Tibial nerve (tissue), 4 donors: ENCODE measurements at regions not wholly inside any gene's neighbourhood (a gene's known extent, or its start where the extent isn't known, plus 50 kb on each side); places are given as distances from the start of the nearest gene placed in this dataset.

Source experiments
- EP300 ChIP-seq, 2 donors: sonication (generic); formaldehyde crosslinking; IDR thresholded peaks; one replicate each; pipeline ENCODE4 v1.6.1; 2017; ENCODE audit warnings: antibody characterized with exemption in 2 of 2, mild to moderate bottlenecking in 1 of 2
- POLR2A ChIP-seq, 2 donors: fragments of 450-650 bp; IDR thresholded peaks; one replicate each; pipeline ENCODE4 v1.6.1; 2017; ENCODE audit warnings: antibody characterized with exemption in 2 of 2, mild to moderate bottlenecking in 2 of 2, moderate library complexity in 2 of 2
- TF ChIP-seq, protein P1 (sequence below), 5 experiments: fragments of 200-600 bp in 3 of 5; fragments of 450-650 bp in 2 of 5; sonication (generic) in 3 of 5; IDR thresholded peaks; one replicate each; pipeline ENCODE4 v1.5.1; 2016 to 2019; ENCODE audit warnings: antibody characterized with exemption in 5 of 5, mild to moderate bottlenecking in 3 of 5, moderate library complexity in 2 of 5

DNA sequence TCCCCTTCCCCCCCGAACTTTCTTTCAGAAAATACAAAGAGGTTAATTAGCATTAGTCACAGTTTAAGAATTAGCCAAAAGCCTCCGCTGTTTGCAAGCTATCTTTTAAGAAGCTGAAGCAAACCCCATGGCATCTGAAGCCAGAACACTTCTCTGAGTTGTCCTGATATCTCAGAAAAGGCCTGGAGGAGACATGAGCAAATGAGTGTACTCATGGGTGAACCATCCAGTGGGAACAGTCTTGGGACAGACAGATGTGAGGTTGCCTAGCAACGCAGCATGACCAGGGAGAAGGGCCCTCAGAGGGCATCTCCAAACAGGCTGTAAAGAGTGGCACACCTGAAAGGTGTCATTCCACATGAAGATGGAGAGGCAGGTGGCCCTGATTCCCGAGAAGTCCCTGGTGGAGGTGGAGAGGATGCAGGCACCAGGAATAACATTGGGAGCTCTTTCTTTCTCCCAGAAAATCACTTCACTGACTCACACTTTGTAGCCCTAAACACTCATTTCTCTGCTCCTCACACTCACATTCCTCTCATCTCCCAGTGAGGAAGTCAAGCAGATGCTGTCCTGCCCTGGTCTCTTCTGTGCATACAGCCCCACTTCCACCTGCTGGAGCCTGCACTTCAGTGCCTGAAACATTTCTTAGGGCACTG is 87.0 kb upstream of the TSHZ3 start:
- TF ChIP-seq POLR2A (IDR thresholded peaks at IDR 0.05) (no peak), EP300 (IDR thresholded peaks at IDR 0.05) (no peak)
- TF ChIP-seq, protein P1, sequence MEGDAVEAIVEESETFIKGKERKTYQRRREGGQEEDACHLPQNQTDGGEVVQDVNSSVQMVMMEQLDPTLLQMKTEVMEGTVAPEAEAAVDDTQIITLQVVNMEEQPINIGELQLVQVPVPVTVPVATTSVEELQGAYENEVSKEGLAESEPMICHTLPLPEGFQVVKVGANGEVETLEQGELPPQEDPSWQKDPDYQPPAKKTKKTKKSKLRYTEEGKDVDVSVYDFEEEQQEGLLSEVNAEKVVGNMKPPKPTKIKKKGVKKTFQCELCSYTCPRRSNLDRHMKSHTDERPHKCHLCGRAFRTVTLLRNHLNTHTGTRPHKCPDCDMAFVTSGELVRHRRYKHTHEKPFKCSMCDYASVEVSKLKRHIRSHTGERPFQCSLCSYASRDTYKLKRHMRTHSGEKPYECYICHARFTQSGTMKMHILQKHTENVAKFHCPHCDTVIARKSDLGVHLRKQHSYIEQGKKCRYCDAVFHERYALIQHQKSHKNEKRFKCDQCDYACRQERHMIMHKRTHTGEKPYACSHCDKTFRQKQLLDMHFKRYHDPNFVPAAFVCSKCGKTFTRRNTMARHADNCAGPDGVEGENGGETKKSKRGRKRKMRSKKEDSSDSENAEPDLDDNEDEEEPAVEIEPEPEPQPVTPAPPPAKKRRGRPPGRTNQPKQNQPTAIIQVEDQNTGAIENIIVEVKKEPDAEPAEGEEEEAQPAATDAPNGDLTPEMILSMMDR (IDR thresholded peaks at IDR 0.05), result no peak
